ENCODE measurements at regions not wholly inside any gene's neighbourhood (a gene's known extent, or its start where the extent isn't known, plus 50 kb on each side); places are given as distances from the start of the nearest gene placed in this dataset.

- TF ChIP-seq CTCF (conservative IDR thresholded peaks at IDR 0.05) (no peak), EZH2 (IDR thresholded peaks at IDR 0.05; ENCODE audit: low read depth) (no peak)
Observed at GRCh38 chr12:118855858-118856257, 125.5 kb upstream of the SRRM4 start.

Data from PC-9 (cell line).